ENCODE measurements at regions not wholly inside any gene's neighbourhood (a gene's known extent, or its start where the extent isn't known, plus 50 kb on each side); places are given as distances from the start of the nearest gene placed in this dataset.
A peak's percentile ranks its signal among the peaks of the same experiment; 100 is the strongest.

GRCh38 chr6:134537146-134537555 lies 219.2 kb upstream of the SGK1 start:
- in situ Hi-C loops (cut with HindIII; ENCODE audit: low pct_ligation_motif_present, low sequenced_read_pairs): no loop called here
- TF ChIP-seq CTCF (IDR thresholded peaks at IDR 0.05; ENCODE audit: low read depth, low read length, missing control alignments): no peak
- no peaks in the 10 kb centered on the region for H3K36me3 ChIP-seq (replicated peaks)
- H3K4me3 ChIP-seq (ENCODE audit: low read depth, low read length): no peak overlapping the region
- H3K27me3 ChIP-seq (replicated peaks): no peaks in the 10 kb centered on the region
- H3K27ac ChIP-seq: peak overlapping the region; percentile 58
- DNase-seq: peak; percentile 77

GRCh38 chr6:134535831-134536230 lies 217.9 kb upstream of the SGK1 start:
- Histone ChIP-seq H3K27me3 (replicated peaks) (no peaks in the 10 kb centered on the region), H3K4me3 (ENCODE audit: low read depth, low read length) (no peak overlapping the region), H3K27ac (no peak overlapping the region), H3K36me3 (replicated peaks) (no peaks in the 10 kb centered on the region)
- DNase-seq: no peak
- in situ Hi-C loops (cut with HindIII; ENCODE audit: low pct_ligation_motif_present, low sequenced_read_pairs): no loop called here
- no peak for TF ChIP-seq CTCF (IDR thresholded peaks at IDR 0.05; ENCODE audit: low read depth, low read length, missing control alignments)

- in situ Hi-C loops (cut with HindIII; ENCODE audit: low pct_ligation_motif_present, low sequenced_read_pairs): no loop called here
- no peak overlapping the region for H3K4me3 ChIP-seq (ENCODE audit: low read depth, low read length)
- DNase-seq: peak; percentile 46
- H3K27ac ChIP-seq: no peak overlapping the region
- H3K36me3 ChIP-seq (replicated peaks): no peaks in the 10 kb centered on the region
- H3K27me3 ChIP-seq (replicated peaks): no peaks in the 10 kb centered on the region
- TF ChIP-seq CTCF (IDR thresholded peaks at IDR 0.05; ENCODE audit: low read depth, low read length, missing control alignments): no peak
These were observed 216.8 kb upstream of the SGK1 start for GRCh38 chr6:134534708-134535149.

GRCh38 chr6:134533991-134534390 lies 216.1 kb upstream of the SGK1 start:
- no peak overlapping the region for H3K4me3 ChIP-seq (ENCODE audit: low read depth, low read length)
- no peak for TF ChIP-seq CTCF (IDR thresholded peaks at IDR 0.05; ENCODE audit: low read depth, low read length, missing control alignments)
- no peak for DNase-seq
- in situ Hi-C loops (cut with HindIII; ENCODE audit: low pct_ligation_motif_present, low sequenced_read_pairs): no loop called here
- no peak overlapping the region for H3K27ac ChIP-seq
- no peaks in the 10 kb centered on the region for H3K36me3 ChIP-seq (replicated peaks)
- no peaks in the 10 kb centered on the region for H3K27me3 ChIP-seq (replicated peaks)

- no peak for TF ChIP-seq CTCF (IDR thresholded peaks at IDR 0.05; ENCODE audit: low read depth, low read length, missing control alignments)
- DNase-seq: no peak
- in situ Hi-C loops (cut with HindIII; ENCODE audit: low pct_ligation_motif_present, low sequenced_read_pairs): no loop called here
These were observed 215.0 kb upstream of the SGK1 start for GRCh38 chr6:134532694-134533624.

More at GRCh38 chr6:134532694-134533624, 215.0 kb upstream of the SGK1 start:
- Histone ChIP-seq H3K4me3 (ENCODE audit: low read depth, low read length) (no peak overlapping the region), H3K27me3 (replicated peaks) (no peaks in the 10 kb centered on the region), H3K36me3 (replicated peaks) (no peaks in the 10 kb centered on the region), H3K27ac (no peak overlapping the region)
